ENCODE measurements at regions not wholly inside any gene's neighbourhood (a gene's known extent, or its start where the extent isn't known, plus 50 kb on each side); places are given as distances from the start of the nearest gene placed in this dataset.

- TF ChIP-seq EZH2 (IDR thresholded peaks at IDR 0.05; ENCODE audit: low read depth) (no peak), CTCF (conservative IDR thresholded peaks at IDR 0.05) (no peak)
- BruUV-seq (replicated peaks), result no TSS peak
- Histone ChIP-seq H3K27me3 (ENCODE audit: insufficient read depth, low read depth) (no peaks in the 10 kb centered on the region), H4K20me1 (ENCODE audit: insufficient read depth) (no peaks in the 10 kb centered on the region), H2AFZ (no peak overlapping the region), H3K4me1 (replicated peaks; ENCODE audit: insufficient read depth) (peaks cover 19% of the 10 kb centered on the region), H3F3A (ENCODE audit: insufficient read depth, low read depth) (peaks cover 18% of the 10 kb centered on the region; the same call in 1 of the 2 replicates), H3K4me2 (no peak overlapping the region), H3K79me2 (ENCODE audit: low read depth) (no peaks in the 10 kb centered on the region), H3K9me3 (ENCODE audit: insufficient read depth, low read depth) (no peaks in the 10 kb centered on the region), H3K4me3 (no peak overlapping the region), H3K9me2 (ENCODE audit: insufficient read depth) (no peaks in the 10 kb centered on the region), H3K27ac (no peak overlapping the region), H3K36me3 (ENCODE audit: low read depth) (no peaks in the 10 kb centered on the region)
- ChIA-PET POLR2A (ENCODE audit: unreplicated experiment) (no interaction called here), CTCF (no interaction called here)
- intact Hi-C loops (cut with micrococcal nuclease; ENCODE audit: unreplicated experiment), result no loop called here
- no peak for DNase-seq
Observed at GRCh38 chr5:54646356-54647101, 129.0 kb downstream of the SNX18 start.

- Histone ChIP-seq H3F3A (ENCODE audit: insufficient read depth, low read depth) (peaks cover 18% of the 10 kb centered on the region; the same call in 1 of the 2 replicates), H3K4me2 (no peak overlapping the region), H3K9me3 (ENCODE audit: insufficient read depth, low read depth) (no peaks in the 10 kb centered on the region), H3K4me3 (no peak overlapping the region), H3K27me3 (ENCODE audit: insufficient read depth, low read depth) (no peaks in the 10 kb centered on the region), H3K79me2 (ENCODE audit: low read depth) (no peaks in the 10 kb centered on the region), H3K36me3 (ENCODE audit: low read depth) (no peaks in the 10 kb centered on the region), H3K27ac (no peak overlapping the region), H3K9me2 (ENCODE audit: insufficient read depth) (no peaks in the 10 kb centered on the region), H2AFZ (no peak overlapping the region), H3K4me1 (replicated peaks; ENCODE audit: insufficient read depth) (peaks cover 19% of the 10 kb centered on the region), H4K20me1 (ENCODE audit: insufficient read depth) (no peaks in the 10 kb centered on the region)
- BruUV-seq (replicated peaks), result no TSS peak
- ChIA-PET POLR2A (ENCODE audit: unreplicated experiment) (no interaction called here), CTCF (no interaction called here)
- intact Hi-C loops (cut with micrococcal nuclease; ENCODE audit: unreplicated experiment), result no loop called here
- no peak for DNase-seq
- no peak for TF ChIP-seq EZH2 (IDR thresholded peaks at IDR 0.05; ENCODE audit: low read depth)
- no peak for TF ChIP-seq CTCF (conservative IDR thresholded peaks at IDR 0.05)
Observed at GRCh38 chr5:54645882-54646355, 128.4 kb downstream of the SNX18 start.

GRCh38 chr5:54644226-54644625 is 126.7 kb downstream of the SNX18 start:
- Histone ChIP-seq H2AFZ (peak overlapping the region; percentile 40; the same call in 1 of the 2 replicates), H3K9me2 (ENCODE audit: insufficient read depth) (no peaks in the 10 kb centered on the region), H3K79me2 (ENCODE audit: low read depth) (no peaks in the 10 kb centered on the region), H3K27ac (no peak overlapping the region), H3K4me1 (replicated peaks; ENCODE audit: insufficient read depth) (peaks cover 19% of the 10 kb centered on the region), H3K27me3 (ENCODE audit: insufficient read depth, low read depth) (no peaks in the 10 kb centered on the region), H3K4me2 (peak overlapping the region; percentile 32), H4K20me1 (ENCODE audit: insufficient read depth) (no peaks in the 10 kb centered on the region), H3K4me3 (no peak overlapping the region), H3F3A (ENCODE audit: insufficient read depth, low read depth) (peaks cover 18% of the 10 kb centered on the region; the same call in 1 of the 2 replicates), H3K9me3 (ENCODE audit: insufficient read depth, low read depth) (no peaks in the 10 kb centered on the region), H3K36me3 (ENCODE audit: low read depth) (no peaks in the 10 kb centered on the region)
- TF ChIP-seq CTCF (conservative IDR thresholded peaks at IDR 0.05) (no peak), EZH2 (IDR thresholded peaks at IDR 0.05; ENCODE audit: low read depth) (no peak)
- BruUV-seq (replicated peaks), result no TSS peak
- intact Hi-C loops (cut with micrococcal nuclease; ENCODE audit: unreplicated experiment), result no loop called here
- DNase-seq, result peak; percentile 5 to 75
- ChIA-PET CTCF (no interaction called here), POLR2A (ENCODE audit: unreplicated experiment) (no interaction called here)

Data from PC-9 (cell line).